Skeletal muscle satellite cell (primary cell): ENCODE measurements at regions not wholly inside any gene's neighbourhood (a gene's known extent, or its start where the extent isn't known, plus 50 kb on each side); places are given as distances from the start of the nearest gene placed in this dataset.
"Not testable (repeated sequence)": the region's sequence is repeated elsewhere in the genome, so short reads cannot be mapped to it uniquely, and the experiment has no call there.

ENCODE experiments used
- H3K27me3 ChIP-seq: 2 replicates; pipeline ENCODE4 v1.7.0; 2013; ENCODE audit warnings: low read length; ENCODE audit not compliant: control insufficient read depth, insufficient read depth
- H3K36me3 ChIP-seq: 2 replicates; pipeline ENCODE4 v1.7.0; 2013; ENCODE audit warnings: mild to moderate bottlenecking, control low read depth, low read length; ENCODE audit not compliant: insufficient read depth
- H3K4me1 ChIP-seq: 2 replicates; pipeline ENCODE4 v1.7.0; 2013; ENCODE audit warnings: low read length; ENCODE audit not compliant: control insufficient read depth, insufficient read depth
- H3K4me2 ChIP-seq: 2 replicates; pipeline ENCODE4 v1.7.0; 2013; ENCODE audit warnings: mild to moderate bottlenecking, low read length
- H3K4me3 ChIP-seq: 2 replicates; pipeline ENCODE4 v1.7.0; 2013; ENCODE audit warnings: low read length
- H3K9ac ChIP-seq: 2 replicates; pipeline ENCODE4 v1.7.0; 2013; ENCODE audit warnings: mild to moderate bottlenecking, low read depth, low read length, moderate library complexity
- H3K9me3 ChIP-seq: replicated peaks from 2 replicates; pipeline ENCODE4 v1.7.0; 2013; ENCODE audit warnings: mild to moderate bottlenecking, control low read depth, low read length

- Histone ChIP-seq H3K36me3 (no peaks in the 10 kb centered on the region), H3K4me2 (no peak overlapping the region), H3K4me3 (no peak overlapping the region), H3K9me3 (peaks cover 4% of the 10 kb centered on the region), H3K27me3 (no peaks in the 10 kb centered on the region), H3K4me1 (peaks cover 25% of the 10 kb centered on the region), H3K9ac (no peak overlapping the region)
Measured at GRCh38 chr17:63082273-63082861, 116.3 kb downstream of the TANC2 start.

GRCh38 chr17:63082952-63083351 lies 116.9 kb downstream of the TANC2 start:
- H3K4me3 ChIP-seq: no peak overlapping the region

DNA sequence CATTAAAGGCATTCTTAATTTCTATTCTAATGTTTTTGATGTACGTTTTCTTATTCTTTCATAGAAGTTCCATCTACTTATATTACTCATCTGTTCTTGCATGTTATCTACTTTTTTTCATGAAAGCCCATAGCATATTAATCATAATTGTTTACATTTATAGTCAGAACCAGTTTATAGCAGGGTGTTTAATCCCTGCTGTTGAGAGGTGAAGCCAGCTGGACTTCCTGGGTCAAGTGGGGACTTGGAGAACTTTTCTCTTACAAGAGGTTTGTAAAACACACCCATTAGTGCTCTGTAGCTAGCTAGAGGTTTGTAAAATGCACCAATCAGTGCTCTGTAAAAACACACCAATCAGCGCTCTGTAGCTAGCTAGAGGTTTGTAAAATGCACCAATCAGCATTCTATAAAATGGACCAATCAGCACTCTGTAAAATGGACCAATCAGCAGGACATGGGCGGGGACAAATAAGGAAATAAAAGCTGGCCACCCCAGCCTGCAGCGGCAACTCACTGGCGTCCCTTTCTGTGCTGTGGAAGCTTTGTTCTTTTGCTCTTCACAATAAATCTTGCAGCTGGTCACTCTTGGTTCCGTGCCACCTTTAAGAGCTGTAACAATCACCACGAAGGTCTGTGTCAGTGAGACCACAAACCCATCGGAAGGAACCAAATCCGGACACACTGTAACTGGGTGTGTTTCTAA lies 120.6 kb downstream of the TANC2 start:
- Histone ChIP-seq H3K4me1 (peaks cover 23% of the 10 kb centered on the region), H3K4me2 (no peak overlapping the region), H3K9ac (no peak overlapping the region), H3K9me3 (peaks cover 4% of the 10 kb centered on the region), H3K4me3 (no peak overlapping the region), H3K27me3 (no peaks in the 10 kb centered on the region), H3K36me3 (no peaks in the 10 kb centered on the region)

More at GRCh38 chr17:63082952-63083351, 116.9 kb downstream of the TANC2 start:
- Histone ChIP-seq H3K9me3 (peaks cover 4% of the 10 kb centered on the region), H3K4me1 (peaks cover 27% of the 10 kb centered on the region), H3K4me2 (no peak overlapping the region), H3K27me3 (no peaks in the 10 kb centered on the region), H3K36me3 (no peaks in the 10 kb centered on the region), H3K9ac (no peak overlapping the region)

- H3K9ac ChIP-seq, H3K4me2 ChIP-seq, H3K27me3 ChIP-seq, H3K4me3 ChIP-seq, H3K36me3 ChIP-seq, H3K9me3 ChIP-seq: not testable (repeated sequence)
- peaks cover 15% of the 10 kb centered on the region for H3K4me1 ChIP-seq
Measured at GRCh38 chr17:63090358-63091114, 124.5 kb downstream of the TANC2 start.

DNA sequence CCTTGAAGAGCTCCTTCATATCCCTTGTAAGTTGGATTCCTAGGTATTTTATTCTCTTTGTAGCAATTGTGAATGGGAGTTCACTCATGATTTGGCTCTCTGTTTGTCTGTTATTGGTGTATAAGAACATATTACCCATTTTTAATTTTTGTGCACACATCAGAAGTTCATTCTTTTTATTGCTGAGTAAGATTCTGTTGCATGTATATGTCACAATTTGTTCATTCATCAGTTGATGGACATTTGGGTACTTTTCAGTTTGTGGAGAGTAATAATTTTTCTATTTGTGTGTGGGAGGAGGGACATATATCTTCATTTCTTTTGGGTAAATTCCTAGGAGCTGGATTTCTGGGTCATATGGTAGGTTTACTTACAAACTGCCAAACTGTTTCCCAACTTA lies 125.9 kb downstream of the TANC2 start:
- not testable (repeated sequence) for H3K9ac ChIP-seq, H3K4me2 ChIP-seq, H3K9me3 ChIP-seq, H3K4me3 ChIP-seq, H3K27me3 ChIP-seq, H3K36me3 ChIP-seq
- peaks cover 26% of the 10 kb centered on the region for H3K4me1 ChIP-seq

GRCh38 chr17:63094631-63095030 lies 128.6 kb downstream of the TANC2 start:
- H3K9ac ChIP-seq: no peak overlapping the region
- H3K9me3 ChIP-seq: no peaks in the 10 kb centered on the region
- no peak overlapping the region for H3K4me3 ChIP-seq
- H3K4me1 ChIP-seq: peaks cover 24% of the 10 kb centered on the region
- H3K4me2 ChIP-seq: no peak overlapping the region
- H3K36me3 ChIP-seq: no peaks in the 10 kb centered on the region
- no peaks in the 10 kb centered on the region for H3K27me3 ChIP-seq

- no peaks in the 10 kb centered on the region for H3K27me3 ChIP-seq
- peaks cover 24% of the 10 kb centered on the region for H3K4me1 ChIP-seq
- no peaks in the 10 kb centered on the region for H3K9me3 ChIP-seq
- no peak overlapping the region for H3K4me2 ChIP-seq
- no peaks in the 10 kb centered on the region for H3K36me3 ChIP-seq
- no peak overlapping the region for H3K4me3 ChIP-seq
- H3K9ac ChIP-seq: no peak overlapping the region
Measured at GRCh38 chr17:63095459-63095858, 129.4 kb downstream of the TANC2 start.

- H3K27me3 ChIP-seq: no peaks in the 10 kb centered on the region
- no peaks in the 10 kb centered on the region for H3K36me3 ChIP-seq
- H3K4me2 ChIP-seq: peak overlapping the region; percentile 55
- peak overlapping the region; percentile 41 for H3K9ac ChIP-seq
- no peaks in the 10 kb centered on the region for H3K9me3 ChIP-seq
- H3K4me1 ChIP-seq: peaks cover 24% of the 10 kb centered on the region
- peak overlapping the region; percentile 17 for H3K4me3 ChIP-seq
Measured at GRCh38 chr17:63095879-63096278, 129.8 kb downstream of the TANC2 start.

- no peaks in the 10 kb centered on the region for H3K27me3 ChIP-seq
Measured at GRCh38 chr17:63096426-63096825, 130.4 kb downstream of the TANC2 start.

DNA sequence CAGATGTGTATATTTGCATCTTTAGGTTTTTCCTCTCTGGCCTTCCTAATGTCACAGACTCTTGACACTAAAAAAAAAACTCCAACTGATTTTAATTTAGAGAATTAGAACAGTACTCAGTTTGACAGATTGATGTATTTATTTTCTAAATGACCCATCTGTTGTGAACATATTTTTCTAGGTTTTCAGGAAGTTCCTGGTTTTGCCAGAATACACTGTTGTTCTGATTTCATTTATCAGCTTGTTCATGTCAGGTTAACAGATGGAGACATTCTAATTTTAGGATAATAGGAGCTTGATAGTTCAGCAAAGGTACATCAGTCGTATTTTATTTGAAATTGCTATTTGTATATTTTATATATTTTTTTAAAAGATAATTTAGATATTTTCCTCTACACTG lies 133.4 kb downstream of the TANC2 start:
- Histone ChIP-seq H3K4me1 (peaks cover 24% of the 10 kb centered on the region), H3K9me3 (no peaks in the 10 kb centered on the region), H3K27me3 (no peaks in the 10 kb centered on the region), H3K9ac (no peak overlapping the region), H3K36me3 (peaks cover 6% of the 10 kb centered on the region), H3K4me3 (no peak overlapping the region), H3K4me2 (no peak overlapping the region)

More at GRCh38 chr17:63096426-63096825, 130.4 kb downstream of the TANC2 start:
- Histone ChIP-seq H3K4me3 (no peak overlapping the region), H3K4me2 (peak overlapping the region; percentile 55), H3K4me1 (peaks cover 24% of the 10 kb centered on the region), H3K36me3 (peaks cover 3% of the 10 kb centered on the region), H3K9ac (peak overlapping the region; percentile 41), H3K9me3 (no peaks in the 10 kb centered on the region)

DNA sequence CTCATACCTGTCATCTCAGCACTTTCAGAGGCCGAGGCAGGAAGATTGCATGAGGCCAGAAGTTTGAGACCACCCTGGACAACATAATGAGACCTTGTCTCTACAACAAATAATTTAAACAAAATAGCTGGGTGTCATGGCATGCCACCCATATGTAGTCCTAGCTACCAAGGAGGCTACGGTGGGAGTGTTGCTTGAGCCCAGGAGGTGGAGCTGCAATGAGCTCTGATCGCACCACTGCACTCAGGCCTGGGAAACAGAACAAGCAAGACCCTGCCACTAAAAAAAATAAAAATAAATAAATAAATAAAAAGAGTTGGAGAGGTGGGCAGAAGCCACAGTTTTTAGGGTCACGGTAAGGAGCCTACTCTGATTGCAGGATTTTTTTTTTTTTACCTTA lies 136.0 kb downstream of the TANC2 start:
- peaks cover 6% of the 10 kb centered on the region for H3K36me3 ChIP-seq
- H3K9me3 ChIP-seq: no peaks in the 10 kb centered on the region
- no peak overlapping the region for H3K9ac ChIP-seq
- no peaks in the 10 kb centered on the region for H3K27me3 ChIP-seq
- H3K4me2 ChIP-seq: no peak overlapping the region
- H3K4me1 ChIP-seq: peaks cover 3% of the 10 kb centered on the region
- H3K4me3 ChIP-seq: no peak overlapping the region
